ENCODE measurements at regions not wholly inside any gene's neighbourhood (a gene's known extent, or its start where the extent isn't known, plus 50 kb on each side); places are given as distances from the start of the nearest gene placed in this dataset.

DNA sequence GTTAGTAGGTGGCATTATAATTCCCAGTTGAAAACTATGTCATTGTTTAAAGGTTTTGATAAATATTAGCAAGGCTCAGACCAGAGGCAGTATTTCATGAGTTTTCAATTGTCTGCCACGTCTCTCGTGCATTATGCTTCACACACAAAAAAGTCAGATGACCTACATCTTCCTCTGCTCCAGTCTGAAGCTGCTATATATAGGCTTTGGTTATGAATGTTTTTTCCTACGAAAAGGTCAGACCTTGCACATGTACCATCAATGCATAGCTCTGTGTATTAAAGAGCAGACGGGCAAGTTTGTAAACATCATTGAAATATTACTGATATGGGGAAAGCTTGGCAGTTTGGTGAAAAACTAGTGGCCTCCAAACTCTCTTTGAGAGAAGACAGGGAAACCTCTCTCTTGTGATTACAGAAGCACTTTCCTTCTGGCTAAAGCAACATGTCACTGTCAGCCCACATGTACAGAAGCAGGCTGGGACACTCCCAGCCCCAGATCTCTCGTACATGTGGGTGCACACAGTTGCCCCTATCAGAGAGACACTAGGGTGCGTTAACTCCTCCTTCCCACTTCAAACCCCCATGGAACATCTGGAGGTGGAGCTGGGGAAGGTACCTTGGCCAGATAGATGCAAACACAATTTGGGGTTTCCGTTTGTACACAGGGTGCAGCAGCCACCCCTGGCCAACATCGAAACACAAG, 184.0 kb upstream of the BCL6 start:
- no peak for DNase-seq (ENCODE audit: low read depth)

DNA sequence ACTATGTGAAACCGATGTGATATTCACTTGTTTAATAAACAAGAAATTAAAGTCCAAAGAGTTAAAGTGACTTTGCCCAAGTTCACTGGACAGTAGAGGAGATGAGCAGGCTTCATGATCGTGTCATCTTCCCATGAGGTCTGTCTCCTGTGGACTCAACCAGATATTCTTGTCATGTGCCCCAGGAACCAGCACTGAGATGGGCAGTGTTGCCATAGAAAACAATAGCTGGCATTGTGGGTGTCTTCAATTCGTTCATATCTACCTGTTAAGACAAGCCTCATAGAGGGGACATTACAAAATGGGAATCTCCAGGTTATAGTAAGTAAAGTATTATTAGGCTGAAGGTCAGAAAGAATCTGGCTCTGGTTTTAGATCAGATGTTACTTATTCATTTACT, 184.8 kb upstream of the BCL6 start:
- DNase-seq (ENCODE audit: low read depth), result no peak

DNA sequence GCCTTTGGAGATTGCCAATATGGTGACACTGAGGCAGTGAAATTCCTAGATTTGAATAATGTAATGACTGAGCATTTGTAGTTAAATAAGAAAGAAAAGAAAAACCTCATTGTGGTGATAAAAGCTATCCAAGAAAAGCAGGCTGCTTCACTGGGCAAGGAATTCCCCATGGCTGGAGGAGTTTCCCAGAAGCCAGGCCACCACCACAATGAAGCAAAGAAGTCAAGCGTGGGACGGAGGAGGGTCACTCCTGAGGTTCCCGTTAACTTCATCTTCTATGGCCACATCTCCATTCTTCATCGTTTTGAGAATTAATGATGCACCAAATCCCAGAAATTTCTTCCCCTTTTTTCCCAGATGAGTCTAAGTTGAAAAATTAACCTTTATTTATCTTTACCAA, 185.8 kb upstream of the BCL6 start:
- DNase-seq (ENCODE audit: low read depth), result no peak

DNA sequence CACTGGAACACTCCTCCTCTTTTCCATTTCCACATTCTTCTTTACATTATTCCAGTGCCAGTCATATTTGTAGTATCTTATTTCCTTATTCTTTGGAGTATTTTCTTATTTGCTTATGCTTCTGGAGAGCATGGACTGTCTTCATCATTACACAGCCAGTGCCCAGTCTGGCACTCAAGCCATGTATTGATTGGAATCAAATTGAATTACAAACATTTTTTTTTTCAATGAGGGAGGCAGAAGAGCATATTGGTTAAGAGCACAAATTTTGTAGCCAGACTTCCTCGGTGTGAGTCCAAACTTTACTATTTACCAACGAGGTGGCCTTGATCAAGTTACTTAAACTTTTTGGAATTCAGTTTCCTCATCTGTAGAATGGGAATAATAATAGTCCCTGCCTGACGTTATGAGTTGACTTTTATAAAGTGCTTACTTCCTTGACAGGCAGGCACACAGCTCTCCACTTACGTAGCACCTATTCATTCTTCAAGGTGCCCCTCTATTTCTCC, 186.6 kb upstream of the BCL6 start:
- DNase-seq (ENCODE audit: low read depth), result no peak

DNA sequence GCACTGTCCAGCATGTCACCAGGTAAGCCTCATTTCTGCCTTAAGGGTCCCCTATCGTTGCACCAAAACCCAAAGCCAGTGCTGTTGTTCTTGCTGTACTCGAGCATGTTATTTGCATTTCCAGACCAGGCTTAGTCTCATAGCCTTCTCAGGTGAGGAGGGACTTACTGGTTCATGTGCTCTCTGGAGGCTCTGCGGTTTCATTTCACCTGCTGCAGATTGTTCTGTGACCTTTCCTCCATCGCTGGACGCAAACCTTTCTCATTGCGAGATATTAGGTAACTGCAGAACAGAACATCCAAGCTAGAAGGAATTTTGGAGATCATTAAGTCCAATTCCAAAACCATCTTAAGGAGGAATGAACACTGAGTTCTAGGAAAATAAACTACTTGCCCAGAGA, 187.3 kb upstream of the BCL6 start:
- no peak for DNase-seq (ENCODE audit: low read depth)

DNA sequence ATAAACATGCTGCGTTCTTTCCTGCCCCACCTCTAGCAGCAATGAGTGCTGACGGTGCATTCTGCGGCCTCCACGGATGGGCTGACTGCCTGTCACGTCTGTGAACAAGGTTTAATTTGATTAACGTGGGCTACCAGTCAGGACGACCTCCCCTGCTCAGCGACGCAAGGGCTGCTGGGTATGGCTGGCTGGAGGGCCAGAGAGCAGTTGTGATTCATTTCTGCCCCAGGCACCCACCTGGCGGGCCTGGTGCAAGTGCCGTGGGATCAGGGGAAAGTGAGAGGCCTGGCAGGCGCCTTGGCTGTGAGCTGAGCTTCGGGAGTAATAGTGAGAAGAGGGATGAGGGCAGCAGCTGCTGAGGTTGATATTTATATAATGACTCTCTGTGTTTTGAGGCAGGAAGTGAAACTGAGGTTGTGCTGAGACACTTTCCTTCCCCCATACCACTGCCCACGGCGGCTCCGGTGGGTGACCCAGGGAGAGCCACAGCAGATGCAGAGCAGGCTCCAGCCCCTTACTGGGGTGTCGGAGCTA, 190.4 kb upstream of the BCL6 start:
- DNase-seq (ENCODE audit: low read depth), result no peak

DNA sequence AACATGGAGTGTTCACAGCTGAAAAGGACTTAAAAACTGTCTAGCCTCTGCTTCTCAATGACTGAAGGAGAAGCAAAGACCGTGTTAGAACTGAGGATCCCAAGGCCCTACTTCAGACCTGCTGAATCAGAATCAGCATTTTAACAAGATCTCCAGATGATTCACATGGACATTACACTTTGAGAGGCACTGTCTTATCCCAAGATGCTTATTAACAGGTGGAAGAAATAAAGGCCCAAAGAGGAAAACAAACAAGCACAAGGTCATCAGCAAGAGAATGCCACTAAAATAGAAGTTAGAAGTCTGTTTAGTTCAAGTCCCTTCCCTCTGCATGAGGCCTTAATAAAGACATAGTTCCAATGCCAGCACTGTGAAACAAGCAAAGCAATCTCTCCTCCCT, 191.4 kb upstream of the BCL6 start:
- no peak for DNase-seq (ENCODE audit: low read depth)

DNA sequence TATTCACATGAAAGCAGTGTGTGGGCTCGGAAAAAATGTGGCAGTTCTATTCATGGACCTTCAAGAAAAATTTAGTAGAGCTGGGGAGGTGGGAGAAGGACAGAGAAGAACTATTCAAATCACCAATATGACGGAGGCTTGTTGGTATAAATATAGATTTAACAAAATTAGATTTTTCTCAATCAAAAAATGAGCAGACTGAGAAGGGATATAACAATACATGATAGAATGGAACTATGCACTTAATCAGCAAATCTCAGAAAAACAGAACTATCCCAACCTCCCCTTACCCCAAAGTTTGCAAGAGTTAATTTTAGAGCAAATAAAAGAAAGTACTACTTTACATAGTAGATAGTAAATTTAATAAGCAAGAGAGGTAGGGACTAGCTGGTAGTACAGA, 194.6 kb upstream of the BCL6 start:
- DNase-seq (ENCODE audit: low read depth), result no peak

DNA sequence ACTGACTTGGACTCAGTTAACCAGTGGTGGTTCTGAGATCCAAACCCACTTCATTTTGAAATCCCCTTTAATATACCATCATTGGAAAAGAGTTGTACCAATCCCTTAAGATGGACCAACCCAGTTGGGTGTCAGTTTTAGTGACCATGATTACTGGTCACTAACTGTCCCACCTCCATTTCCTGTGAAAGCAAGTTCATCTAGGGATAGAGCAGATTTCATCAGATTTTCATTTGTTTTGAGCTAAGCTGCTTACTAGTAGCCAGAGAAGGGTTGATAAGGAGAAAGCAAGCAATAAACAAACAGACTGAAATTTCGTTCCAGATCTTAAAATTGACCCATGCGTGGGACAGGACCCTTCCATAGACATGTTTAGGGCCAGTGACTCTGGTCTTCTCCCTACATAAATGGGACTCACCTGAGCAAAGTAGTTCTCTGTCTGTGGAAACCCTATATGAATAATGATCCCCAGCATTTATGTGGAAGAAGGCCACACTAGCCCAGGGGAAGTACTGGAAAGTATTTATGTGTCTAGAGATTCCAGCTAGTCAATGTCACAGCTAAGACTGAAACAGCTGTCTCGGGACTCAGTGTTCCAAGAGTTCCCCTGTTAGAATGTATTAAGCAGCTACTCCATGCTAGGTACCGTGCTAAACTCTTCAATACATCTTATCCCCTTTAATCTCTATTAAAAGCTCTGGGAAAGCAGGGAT, 196.0 kb upstream of the BCL6 start:
- DNase-seq (ENCODE audit: low read depth), result no peak

DNA sequence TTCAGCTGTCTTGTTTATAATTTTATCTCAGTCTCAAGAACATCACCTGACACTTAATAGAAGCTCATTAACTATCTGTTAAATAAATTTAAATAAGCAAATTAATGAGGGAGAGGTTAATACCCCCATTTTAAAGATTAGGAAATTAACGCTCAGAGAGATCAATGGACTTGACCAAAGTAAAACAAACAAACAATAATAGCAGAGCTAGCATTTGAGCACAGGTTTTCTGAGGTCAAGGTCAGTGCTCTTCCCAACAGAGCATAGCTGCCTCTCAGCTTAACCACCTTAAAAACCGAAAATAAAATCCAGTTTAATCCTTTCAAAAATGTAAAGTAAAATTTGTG, 196.6 kb upstream of the BCL6 start:
- no peak for DNase-seq (ENCODE audit: low read depth)

DNA sequence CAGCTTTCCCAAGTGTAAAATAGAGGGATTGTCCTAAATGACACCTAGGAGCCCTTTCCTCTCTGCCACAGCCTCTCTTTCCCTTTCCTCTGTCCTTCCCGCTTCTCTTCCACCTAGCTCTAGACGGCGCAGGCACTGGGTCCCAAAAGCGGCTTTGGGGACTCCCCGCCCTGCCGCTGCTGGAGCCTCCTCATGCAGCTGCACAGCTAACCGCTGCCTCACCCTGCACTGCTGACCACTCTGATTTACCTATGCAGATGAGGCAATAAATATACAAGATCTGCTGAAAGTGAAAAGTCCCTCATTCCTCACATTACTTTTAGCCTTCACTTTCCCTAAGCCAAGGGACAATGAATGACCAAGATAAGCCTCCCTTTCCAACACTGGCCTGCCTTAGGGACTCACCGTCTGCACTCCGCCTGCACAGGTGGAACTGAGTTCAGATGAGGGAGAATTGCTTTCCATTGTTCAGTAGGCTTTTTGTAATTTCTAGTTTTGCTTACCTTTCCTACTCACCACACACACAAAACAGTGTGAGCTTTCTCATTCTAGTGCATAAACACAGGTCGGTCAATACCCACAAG, 197.5 kb upstream of the BCL6 start:
- DNase-seq (ENCODE audit: low read depth), result no peak

DNA sequence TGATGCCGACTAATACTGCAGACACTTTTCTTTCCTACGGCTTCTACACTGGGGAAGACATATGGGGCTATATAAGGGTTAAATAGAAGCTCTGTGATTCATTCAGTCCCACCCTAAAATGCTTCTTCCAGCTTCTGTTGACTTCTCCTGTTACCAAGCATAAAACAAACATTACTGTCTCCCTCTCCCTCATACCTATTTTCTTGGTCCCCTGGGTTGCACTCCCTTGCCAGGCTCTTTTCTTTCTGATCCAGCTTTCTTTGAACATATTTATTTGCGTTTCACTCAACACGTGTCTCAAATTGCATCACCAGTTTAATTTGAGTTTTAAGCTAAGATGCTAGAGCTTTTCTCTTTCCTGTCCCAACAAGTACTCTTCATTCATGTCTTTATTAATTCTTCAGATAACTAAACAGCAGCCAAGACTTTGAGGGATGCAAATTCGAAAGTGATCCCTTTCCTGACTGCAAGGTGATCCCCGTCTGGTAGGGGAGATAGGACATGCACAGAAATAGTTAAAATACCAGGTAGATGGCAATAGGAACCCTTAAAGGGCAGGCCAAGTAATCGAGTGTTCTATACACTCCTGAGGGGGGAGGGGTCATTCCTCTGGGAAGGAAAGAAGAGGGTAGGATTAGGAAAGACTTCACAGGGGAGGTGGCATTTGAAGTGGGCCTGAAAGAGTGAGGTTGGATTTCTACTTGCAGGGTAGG, 198.6 kb upstream of the BCL6 start:
- peak; percentile 38 for DNase-seq (ENCODE audit: low read depth)

DNA sequence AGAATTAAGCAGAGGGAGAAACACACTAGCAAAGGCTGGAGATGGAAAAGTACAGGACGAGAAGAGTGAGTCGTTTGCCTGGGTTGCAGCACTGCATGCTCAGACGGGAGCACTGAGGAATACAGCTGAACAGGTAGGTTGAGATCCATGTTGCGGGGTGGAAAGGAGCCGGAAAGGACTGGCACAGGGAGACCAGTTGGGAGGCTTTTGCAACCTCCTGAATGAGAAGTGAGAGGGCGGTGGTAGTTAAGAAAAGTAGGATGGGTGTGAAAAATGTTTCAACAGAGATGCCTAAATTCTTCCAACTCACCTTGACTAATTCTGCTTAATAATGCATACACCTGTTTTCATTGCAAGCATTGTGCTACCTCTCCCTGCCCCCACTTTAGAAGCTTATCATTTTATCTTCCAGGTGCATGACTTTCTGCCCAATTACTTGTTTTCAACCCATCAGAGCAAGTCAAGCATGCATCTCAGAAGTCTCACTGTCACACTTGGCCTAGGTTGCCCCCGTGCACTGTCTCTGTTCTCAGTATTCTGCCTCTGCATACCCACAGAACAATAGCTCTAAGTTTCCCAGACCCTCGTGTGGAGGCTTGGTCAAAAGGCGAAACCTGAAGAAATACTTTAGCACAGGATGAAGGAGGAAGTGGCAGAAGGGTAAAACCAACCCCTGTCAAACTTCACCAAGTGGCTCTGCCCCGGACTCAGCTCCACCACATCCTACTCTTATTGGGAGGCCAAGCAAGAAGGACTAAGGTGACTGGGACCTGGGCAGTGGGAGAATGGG, 199.3 kb upstream of the BCL6 start:
- no peak for DNase-seq (ENCODE audit: low read depth)

DNA sequence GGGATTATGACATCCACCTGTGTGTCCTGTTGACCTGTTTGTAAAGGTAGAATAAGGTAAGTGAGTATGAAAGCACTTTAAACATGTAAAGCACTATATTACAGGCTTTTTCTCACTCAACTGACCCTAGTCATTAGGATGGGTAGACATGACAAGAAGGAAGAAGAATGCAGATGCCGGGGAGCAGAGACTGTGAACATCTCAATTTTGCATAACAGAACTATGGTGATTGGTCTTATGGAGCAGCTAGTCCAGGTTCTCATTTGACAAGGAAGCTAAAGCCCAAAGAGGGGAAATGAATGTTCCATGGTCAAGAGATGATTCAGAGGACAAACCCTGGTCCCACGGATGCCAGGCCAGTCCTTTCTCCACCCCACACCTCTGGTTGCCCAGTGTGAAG, 200.1 kb upstream of the BCL6 start:
- no peak for DNase-seq (ENCODE audit: low read depth)

DNA sequence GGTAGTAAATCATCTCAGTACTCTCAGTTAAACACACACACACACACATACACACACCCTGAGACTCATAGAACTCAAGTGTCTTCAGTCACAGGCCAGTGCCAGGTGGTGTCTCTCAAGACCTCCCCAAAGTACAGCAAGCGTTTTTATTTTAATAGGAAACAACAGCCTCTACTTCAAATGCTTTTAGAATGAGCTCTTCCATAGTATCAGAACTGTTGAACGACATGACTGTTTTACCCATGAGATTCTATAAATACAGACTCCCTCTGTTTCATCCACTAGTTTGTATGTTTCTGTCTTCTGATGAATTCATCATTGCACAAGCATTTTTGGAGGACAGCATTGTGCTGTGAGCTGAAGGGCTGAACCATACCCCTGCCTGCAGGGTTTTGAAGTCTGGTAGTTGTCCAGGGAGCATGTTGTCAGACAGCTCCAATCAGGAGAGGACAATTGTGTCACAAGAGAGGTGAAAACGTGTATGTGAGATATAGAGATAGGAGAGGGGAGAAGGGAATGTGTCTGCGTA, 201.0 kb upstream of the BCL6 start:
- DNase-seq (ENCODE audit: low read depth), result peak; percentile 82

DNA sequence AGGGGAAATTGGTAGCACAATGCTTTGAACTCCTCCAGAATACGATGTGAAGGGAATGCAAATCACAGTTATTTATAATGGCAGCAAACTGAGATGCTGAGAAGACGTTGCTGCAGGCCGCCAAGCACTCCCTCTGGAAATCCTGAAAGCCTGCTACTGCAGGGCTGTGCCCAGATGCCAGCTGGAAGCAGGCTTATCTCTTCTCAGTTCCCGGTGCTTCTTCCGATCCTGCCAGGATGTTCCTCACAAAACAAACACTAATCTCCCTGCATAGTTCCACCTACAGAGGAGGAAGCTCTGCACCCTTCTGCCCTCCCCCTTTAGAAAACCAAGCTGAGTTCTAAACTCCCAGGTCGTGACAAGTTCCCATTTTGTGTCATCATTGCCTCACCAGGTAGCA, 201.7 kb upstream of the BCL6 start:
- DNase-seq (ENCODE audit: low read depth), result no peak

DNA sequence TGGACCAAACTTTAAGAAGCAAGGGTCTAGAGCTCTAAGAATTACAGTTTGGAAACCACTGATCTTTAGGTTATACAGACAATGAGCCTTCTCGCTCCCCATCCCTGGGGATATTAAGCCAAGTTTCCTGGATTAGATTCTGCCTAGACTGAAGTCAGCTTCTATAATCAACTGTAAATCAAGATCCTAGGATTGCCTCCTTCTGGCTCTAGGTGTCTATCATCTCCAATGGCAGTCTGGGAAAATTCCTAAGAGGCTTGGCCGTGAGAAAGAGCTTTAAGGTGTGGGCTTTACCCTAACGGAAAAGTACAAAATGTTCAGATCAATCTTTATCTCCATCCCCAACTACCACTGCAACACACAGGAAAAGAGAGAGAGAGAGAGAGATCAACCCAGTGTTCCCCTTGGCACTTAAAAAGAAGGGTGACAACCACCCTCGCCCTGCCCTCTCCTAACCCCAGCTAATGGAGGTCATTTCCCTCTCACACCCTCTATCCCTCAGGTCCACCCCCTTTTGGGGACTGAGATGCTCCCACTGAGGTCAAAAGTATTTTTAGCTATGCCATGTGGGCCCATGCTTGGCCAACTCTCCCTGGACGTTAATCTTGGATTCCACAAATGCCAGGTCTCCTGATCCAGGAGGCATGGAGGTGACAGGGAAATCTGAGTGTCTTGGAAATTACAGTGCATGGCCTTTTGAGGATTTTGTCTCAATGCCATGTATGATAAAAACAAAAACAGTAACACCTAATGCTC, 202.8 kb upstream of the BCL6 start:
- no peak for DNase-seq (ENCODE audit: low read depth)

DNA sequence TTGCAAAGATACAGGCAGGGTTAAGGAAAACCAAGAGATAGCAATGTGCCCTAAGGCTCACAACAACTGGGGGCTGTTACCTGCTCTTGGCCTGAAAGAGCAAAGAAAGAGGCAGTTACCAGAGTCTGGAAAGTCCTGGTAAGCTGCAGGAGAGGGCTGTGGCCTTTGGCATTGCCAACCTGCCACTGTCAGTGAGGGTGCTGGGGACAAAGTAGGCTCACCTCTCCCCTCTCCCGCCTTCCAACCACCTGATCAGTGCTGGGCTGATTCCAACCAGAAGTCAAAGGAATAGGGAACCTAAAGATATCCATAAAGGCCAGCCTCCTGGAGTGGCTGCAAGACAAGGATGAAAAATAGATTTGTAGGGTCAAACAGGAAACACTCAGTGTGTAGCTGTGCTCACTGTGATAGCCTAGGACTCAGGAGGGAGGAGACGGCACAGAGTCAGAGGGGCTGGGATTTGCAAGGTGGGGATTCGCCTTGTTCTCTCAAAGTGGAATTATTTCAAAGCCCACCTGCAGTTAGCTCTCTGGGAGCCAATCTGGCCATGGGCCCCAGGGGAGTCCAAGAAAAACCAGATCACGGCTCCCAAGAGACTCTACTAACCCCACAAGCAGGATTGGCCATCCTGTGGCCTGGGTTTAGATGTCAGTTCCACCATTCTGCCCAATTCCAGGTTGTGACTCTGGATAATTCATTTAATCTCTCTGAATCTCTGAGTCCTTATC, 204.0 kb upstream of the BCL6 start:
- no peak for DNase-seq (ENCODE audit: low read depth)

DNA sequence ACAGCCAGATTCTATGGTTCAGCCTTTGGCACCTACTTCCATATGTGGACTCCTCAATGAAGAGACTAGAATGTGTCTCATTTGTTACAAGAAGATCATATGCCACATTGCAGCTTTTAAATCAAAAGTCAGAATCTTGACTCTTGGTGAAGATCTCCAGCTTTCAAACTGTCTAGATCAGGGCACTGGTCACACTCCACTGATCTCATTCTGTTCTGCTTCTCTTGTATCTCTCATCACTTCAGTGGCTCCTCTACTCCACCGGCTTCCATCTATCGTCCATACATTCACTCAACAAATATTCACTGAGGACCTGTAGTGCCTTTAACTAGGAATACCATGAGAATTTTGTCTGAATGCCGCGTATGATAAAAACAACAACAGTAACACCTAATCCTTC, 203.3 kb upstream of the LPP start:
- DNase-seq (ENCODE audit: low read depth), result no peak
